Tibial artery (tissue), 4 donors: ENCODE measurements at regions not wholly inside any gene's neighbourhood (a gene's known extent, or its start where the extent isn't known, plus 50 kb on each side); places are given as distances from the start of the nearest gene placed in this dataset.

Experiments
- DNase-seq, 2 donors: peaks; one replicate each; pipeline ENCODE4 v3.0.0-alpha.2; 2019
- H3K27ac ChIP-seq, 2 donors: fragments of 200-600 bp; sonication (generic) in 1 of 2; 1 replicate in 1 of 2; 2 replicates in 1 of 2; pipeline ENCODE4 v1.5.1; 2018 to 2019; ENCODE audit warnings: mild to moderate bottlenecking in 1 of 2
- H3K27me3 ChIP-seq, 2 donors: fragments of 200-600 bp; sonication (generic) in 1 of 2; one replicate each; pipeline versions ENCODE4 v1.5.1 to v1.6.0; 2016 to 2019
- H3K36me3 ChIP-seq, 3 donors: fragments of 200-600 bp; sonication (generic) in 2 of 3; one replicate each; pipeline ENCODE4 v1.5.1; 2016 to 2019; ENCODE audit warnings: mild to moderate bottlenecking in 2 of 3
- H3K4me1 ChIP-seq, 4 donors: fragments of 200-600 bp; sonication (generic) in 2 of 4; 1 replicate in 3 of 4; 2 replicates in 1 of 4; pipeline ENCODE4 v1.5.1; 2016 to 2019
- H3K4me3 ChIP-seq, 2 donors: fragments of 200-600 bp; sonication (generic) in 1 of 2; 1 replicate in 1 of 2; 2 replicates in 1 of 2; pipeline ENCODE4 v1.5.1; 2018 to 2019; ENCODE audit warnings: mild to moderate bottlenecking in 2 of 2
- H3K9me3 ChIP-seq, 3 donors: fragments of 200-600 bp; sonication (generic) in 1 of 3; one replicate each; pipeline ENCODE4 v1.5.1; 2016 to 2019
- intact Hi-C: fragments of 100-400 bp; cut with DNase I; formaldehyde crosslinking; loops from one replicate; pipeline ENCODE4 v1.15.0; 2023; ENCODE audit warnings: low total_unique reads
- TF ChIP-seq, protein P1 (sequence below), 2 experiments: fragments of 200-600 bp in 1 of 2; fragments of 450-650 bp in 1 of 2; IDR thresholded peaks; one replicate each; pipeline ENCODE4 v1.5.1; 2017 to 2019; ENCODE audit warnings: antibody characterized with exemption in 2 of 2, mild to moderate bottlenecking in 1 of 2, moderate library complexity in 1 of 2

DNA sequence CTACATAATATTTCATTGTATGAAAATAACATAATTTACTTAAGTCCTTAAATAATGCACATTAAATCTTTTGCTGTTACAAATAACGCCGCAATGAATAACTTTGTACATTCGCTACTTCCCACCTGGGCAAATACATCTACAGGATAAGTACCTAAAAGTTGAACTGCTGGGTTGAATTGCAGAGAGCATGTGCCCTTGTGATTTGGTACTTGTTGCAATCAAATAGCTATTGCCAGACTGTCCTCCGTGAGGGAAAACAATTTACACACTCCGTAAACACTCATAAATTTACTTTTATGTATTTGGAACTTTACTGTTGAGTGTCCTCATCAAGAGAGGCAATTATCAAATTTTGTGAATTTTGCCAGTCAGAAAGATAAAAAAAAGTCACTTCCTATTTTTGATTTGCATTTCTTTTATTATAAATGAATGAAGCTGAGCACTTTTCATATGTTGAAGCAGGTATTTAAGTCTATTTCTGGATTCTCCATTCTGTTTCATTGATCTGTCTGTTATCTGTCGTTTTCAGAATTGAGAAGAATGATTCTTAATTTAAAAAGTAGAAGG is 140.8 kb upstream of the SERTAD2 start:
- intact Hi-C loops, result no loop called here
- no peaks in the 10 kb centered on the region for H3K9me3 ChIP-seq
- H3K27ac ChIP-seq, result no peak overlapping the region
- no peak overlapping the region for H3K4me3 ChIP-seq
- DNase-seq, result no peak
- no peaks in the 10 kb centered on the region for H3K36me3 ChIP-seq
- TF ChIP-seq, protein P1, sequence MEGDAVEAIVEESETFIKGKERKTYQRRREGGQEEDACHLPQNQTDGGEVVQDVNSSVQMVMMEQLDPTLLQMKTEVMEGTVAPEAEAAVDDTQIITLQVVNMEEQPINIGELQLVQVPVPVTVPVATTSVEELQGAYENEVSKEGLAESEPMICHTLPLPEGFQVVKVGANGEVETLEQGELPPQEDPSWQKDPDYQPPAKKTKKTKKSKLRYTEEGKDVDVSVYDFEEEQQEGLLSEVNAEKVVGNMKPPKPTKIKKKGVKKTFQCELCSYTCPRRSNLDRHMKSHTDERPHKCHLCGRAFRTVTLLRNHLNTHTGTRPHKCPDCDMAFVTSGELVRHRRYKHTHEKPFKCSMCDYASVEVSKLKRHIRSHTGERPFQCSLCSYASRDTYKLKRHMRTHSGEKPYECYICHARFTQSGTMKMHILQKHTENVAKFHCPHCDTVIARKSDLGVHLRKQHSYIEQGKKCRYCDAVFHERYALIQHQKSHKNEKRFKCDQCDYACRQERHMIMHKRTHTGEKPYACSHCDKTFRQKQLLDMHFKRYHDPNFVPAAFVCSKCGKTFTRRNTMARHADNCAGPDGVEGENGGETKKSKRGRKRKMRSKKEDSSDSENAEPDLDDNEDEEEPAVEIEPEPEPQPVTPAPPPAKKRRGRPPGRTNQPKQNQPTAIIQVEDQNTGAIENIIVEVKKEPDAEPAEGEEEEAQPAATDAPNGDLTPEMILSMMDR (IDR thresholded peaks at IDR 0.05), result no peak
- no peaks in the 10 kb centered on the region for H3K4me1 ChIP-seq
- H3K27me3 ChIP-seq, result peaks cover 0 to 2% of the 10 kb centered on the region in 2 donors

DNA sequence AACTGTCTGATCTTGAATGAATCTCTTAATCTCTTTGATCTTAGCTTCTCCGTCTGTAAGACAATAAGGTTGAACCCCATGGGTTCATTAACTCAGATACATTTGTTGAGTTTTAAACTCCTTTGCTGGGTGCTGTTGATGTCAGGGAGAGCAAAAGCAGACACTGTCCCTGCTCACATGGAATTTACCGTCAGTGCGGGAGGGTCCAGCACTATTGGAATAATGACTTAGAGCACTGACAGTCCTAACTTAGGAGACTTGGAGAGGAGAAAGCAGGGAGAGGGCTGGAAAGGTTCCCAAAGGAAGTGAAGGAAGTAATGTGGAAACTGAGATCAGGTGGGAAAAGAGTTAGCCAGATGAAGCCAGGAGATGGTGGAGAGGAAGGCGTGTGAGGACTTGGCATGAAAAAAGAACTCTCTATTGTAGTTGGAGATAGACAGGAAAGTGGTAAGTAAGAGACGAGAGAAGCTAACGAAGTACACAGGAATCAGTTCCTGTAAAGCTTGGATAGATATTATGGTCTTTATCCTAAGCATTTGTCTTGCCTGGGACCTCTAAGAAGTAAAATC is 141.4 kb upstream of the SERTAD2 start:
- no peaks in the 10 kb centered on the region for H3K36me3 ChIP-seq
- no peak overlapping the region for H3K27ac ChIP-seq
- peaks cover 0 to 2% of the 10 kb centered on the region in 2 donors for H3K27me3 ChIP-seq
- TF ChIP-seq, protein P1 (IDR thresholded peaks at IDR 0.05), result no peak
- no peaks in the 10 kb centered on the region for H3K9me3 ChIP-seq
- intact Hi-C loops, result no loop called here
- no peaks in the 10 kb centered on the region for H3K4me1 ChIP-seq
- DNase-seq, result no peak
- H3K4me3 ChIP-seq, result no peak overlapping the region

DNA sequence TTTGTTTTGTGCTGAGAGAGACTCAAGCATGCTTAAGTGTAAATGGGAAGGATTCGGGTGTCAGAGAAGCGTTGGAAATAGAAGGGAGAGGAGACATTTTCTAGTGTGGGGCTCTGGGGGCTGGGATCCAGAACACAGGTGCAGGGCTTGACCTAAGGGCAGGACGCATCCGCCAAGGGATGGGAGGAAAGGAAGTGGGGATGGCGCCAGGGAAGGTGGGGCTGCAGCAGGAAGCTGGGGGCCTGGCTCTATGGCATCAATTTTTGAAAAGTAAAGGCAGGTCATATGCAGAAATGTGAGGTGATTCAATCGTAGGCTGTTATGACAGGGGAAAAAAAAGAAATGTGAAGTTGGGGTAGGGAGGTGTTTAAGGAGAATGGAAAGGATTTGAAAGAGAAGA is 143.2 kb upstream of the SERTAD2 start:
- Histone ChIP-seq H3K4me1 (no peaks in the 10 kb centered on the region), H3K27me3 (peaks cover 0 to 2% of the 10 kb centered on the region in 2 donors), H3K9me3 (no peaks in the 10 kb centered on the region), H3K4me3 (no peak overlapping the region), H3K27ac (no peak overlapping the region), H3K36me3 (no peaks in the 10 kb centered on the region)
- intact Hi-C loops, result no loop called here
- TF ChIP-seq, protein P1 (IDR thresholded peaks at IDR 0.05), result no peak
- no peak for DNase-seq

DNA sequence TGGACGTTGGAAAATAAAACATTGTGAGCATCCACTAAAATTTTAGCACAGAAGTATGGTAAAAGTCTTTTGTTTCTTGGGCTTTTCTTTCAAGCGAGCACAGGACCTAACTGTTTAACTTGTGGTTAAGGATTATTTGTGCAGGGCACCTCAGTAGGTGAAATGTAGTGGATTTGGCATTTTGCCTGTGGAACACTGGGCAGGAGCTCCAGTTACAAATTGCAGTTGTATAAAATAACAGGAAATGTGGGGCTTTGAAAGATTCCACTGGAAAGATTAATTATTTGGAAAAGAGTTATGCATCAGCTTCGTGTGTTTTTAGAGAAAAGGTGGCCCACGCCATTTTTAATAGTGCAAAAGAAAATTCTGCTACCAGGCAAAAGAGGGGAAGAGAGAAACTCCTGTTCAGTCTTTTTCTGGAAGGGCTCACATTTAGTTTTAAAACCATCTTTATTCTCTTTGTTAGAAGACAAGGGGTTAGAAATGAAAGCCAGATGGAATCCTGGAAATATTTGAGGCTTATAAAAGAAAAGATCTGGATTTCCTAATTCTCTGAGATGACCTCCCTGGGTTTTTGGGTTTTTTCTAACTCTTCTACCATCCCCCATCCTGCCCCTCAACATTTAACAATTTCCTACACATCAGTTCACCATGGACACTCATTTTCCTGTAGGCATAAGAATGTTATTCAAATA is 144.3 kb upstream of the SERTAD2 start:
- intact Hi-C loops, result no loop called here
- Histone ChIP-seq H3K36me3 (no peaks in the 10 kb centered on the region), H3K4me1 (no peaks in the 10 kb centered on the region), H3K27ac (no peak overlapping the region), H3K27me3 (peaks cover 0 to 2% of the 10 kb centered on the region in 2 donors), H3K4me3 (no peak overlapping the region), H3K9me3 (no peaks in the 10 kb centered on the region)
- TF ChIP-seq, protein P1 (IDR thresholded peaks at IDR 0.05), result no peak
- DNase-seq, result no peak

DNA sequence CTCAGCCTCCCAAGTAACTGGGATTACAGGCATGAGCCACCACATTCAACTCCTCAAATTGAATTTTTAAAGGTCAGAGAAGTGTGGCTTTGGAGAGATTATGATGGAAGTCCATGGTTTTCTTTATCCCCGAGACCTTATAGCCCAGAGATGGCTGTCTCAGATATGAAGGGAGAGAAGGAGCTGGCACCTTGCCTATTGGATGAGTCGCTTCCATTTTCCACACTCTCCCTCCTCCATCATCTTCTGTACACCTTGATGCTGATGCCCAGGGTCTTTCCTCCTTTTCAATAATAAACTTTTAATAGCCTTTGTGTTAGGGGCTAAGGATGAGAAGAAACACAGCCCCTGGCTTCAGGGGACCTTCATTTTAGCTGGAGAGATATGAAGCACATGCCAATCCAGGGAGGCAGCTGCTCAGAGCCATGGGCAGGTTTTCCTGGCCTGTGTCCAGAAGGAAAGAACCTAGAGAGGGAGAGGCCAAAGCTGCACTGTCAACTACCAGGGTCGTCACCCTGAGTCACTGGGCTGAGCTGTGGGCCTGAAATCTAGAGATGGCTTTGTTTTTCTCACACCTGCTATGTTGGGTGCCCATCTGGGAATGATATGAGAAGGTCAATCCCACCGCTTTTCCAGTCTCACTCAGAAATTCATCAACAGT is 146.0 kb upstream of the SERTAD2 start:
- no peak for DNase-seq
- H3K4me3 ChIP-seq, result no peak overlapping the region
- H3K9me3 ChIP-seq, result no peaks in the 10 kb centered on the region
- H3K4me1 ChIP-seq, result no peaks in the 10 kb centered on the region
- TF ChIP-seq, protein P1 (IDR thresholded peaks at IDR 0.05), result no peak
- no peaks in the 10 kb centered on the region for H3K36me3 ChIP-seq
- H3K27ac ChIP-seq, result no peak overlapping the region
- H3K27me3 ChIP-seq, result peaks cover 0 to 2% of the 10 kb centered on the region in 2 donors
- intact Hi-C loops, result no loop called here
